Stimulated activated effector memory CD8-positive, alpha-beta T cell treated with anti-CD3 and anti-CD28 coated beads, Interleukin-12 subunit alpha, Interleukin-12 subunit beta, amount 100 ng/mL, for 72 hours (primary cell): ENCODE measurements at regions not wholly inside any gene's neighbourhood (a gene's known extent, or its start where the extent isn't known, plus 50 kb on each side); places are given as distances from the start of the nearest gene placed in this dataset.
"Not testable (repeated sequence)": the region's sequence is repeated elsewhere in the genome, so short reads cannot be mapped to it uniquely, and the experiment has no call there.

Experiments used
- ATAC-seq: fragments of 150-1000 bp; cut with Tn5 transposase; 2 replicates; pipeline ENCODE4 v1.10.0; 2021
- DNase-seq, 2 donors: peaks; one replicate each; pipeline ENCODE4 v3.0.0; 2021 to 2022; ENCODE audit warnings: low spot score in 2 of 2
- H3K27ac Mint-ChIP-seq: one replicate; pipeline ENCODE4 v1.8.0; 2022; ENCODE audit warnings: mild to moderate bottlenecking, mixed read lengths
- H3K36me3 Mint-ChIP-seq: one replicate; pipeline ENCODE4 v1.8.0; 2022; ENCODE audit warnings: mild to moderate bottlenecking, mixed read lengths
- H3K4me1 Mint-ChIP-seq: one replicate; pipeline ENCODE4 v1.8.0; 2022; ENCODE audit warnings: mixed read lengths
- H3K4me3 Mint-ChIP-seq: one replicate; pipeline ENCODE4 v1.8.0; 2022; ENCODE audit warnings: mild to moderate bottlenecking, mixed read lengths
- H3K9me3 Mint-ChIP-seq: one replicate; pipeline ENCODE4 v1.8.0; 2022; ENCODE audit warnings: mixed read lengths

DNA sequence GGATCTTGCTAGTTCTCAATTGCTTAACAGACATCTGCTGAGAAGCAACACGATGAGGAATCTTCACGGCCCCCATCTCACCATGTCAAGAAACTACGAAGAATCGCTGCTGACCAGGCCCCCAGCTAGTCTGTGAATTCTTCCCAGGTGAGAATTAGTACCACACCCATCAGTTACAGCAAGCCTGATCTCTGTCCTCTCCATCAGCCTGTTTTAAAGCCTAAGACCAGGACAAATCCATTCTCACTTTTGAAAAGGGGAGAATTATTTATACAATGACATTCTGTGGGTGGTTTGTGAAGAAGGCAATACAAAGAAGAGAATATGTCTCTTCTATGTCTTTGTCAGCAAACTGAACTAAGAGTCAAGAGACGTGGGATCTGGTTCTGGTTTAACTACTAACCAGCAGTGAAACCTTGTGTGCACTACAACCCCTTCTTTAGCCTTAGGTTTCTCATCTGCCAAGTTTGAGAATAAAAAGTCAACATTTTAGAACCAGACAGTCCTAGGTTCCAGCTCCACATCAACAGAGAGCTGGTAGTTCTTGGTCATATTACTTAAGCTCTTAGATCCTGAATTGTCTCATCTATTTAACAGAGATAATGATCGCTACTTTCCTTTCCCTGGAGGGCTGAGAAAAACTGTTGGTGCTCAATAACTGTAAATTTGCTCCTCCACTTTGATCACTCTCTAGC, 160.4 kb upstream of the RORA start:
- DNase-seq = no peak
- H3K4me1 Mint-ChIP-seq = no peaks in the 10 kb centered on the region
- H3K27ac Mint-ChIP-seq = no peak overlapping the region
- no peak overlapping the region for H3K4me3 Mint-ChIP-seq
- H3K36me3 Mint-ChIP-seq = no peaks in the 10 kb centered on the region
- H3K9me3 Mint-ChIP-seq = peaks cover 6% of the 10 kb centered on the region
- no peak for ATAC-seq

DNA sequence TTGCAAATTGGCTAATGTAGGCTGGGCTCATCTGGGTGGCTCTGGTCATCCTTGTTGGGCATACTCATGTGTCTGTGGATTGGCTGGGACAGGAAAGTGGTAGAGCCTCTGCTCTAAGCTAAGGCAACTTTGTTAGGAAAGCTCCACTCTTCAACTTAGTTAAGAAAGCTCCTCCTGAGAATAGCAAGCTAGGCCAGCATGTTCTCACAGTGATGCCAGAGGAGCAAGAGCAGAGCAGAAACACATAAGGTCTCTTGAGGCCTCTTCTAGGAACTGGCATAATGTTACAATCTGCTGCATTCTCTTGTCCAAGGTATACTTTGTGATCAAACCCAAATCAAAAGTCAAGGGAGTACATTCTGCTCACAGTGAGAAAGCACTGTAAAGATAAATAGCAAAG, 158.6 kb upstream of the RORA start:
- ATAC-seq = no peak
- no peak overlapping the region for H3K4me3 Mint-ChIP-seq
- H3K27ac Mint-ChIP-seq = no peak overlapping the region
- peaks cover 6% of the 10 kb centered on the region for H3K9me3 Mint-ChIP-seq
- no peaks in the 10 kb centered on the region for H3K4me1 Mint-ChIP-seq
- no peak for DNase-seq
- no peaks in the 10 kb centered on the region for H3K36me3 Mint-ChIP-seq

DNA sequence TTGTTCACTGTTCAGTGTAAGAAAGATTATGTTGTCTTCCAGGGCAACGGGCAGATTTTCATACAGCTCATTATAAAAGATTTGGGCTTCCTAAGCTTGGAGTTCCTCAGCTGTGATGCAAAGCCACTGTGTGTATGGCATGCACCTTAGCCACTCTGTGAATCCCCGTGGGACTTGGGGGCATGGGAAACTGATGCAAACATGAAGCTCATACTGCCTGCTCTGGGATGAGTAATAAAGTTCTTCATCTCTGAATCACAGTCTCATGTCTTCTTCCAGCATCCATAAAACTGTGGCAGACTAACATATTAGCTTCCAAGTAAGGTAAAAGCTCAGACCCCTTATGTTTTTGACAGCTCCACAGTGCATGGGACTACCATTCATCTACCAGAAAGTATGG, 154.3 kb upstream of the RORA start:
- Mint-ChIP-seq H3K9me3 (peaks cover 4% of the 10 kb centered on the region), H3K27ac (no peak overlapping the region), H3K36me3 (no peaks in the 10 kb centered on the region), H3K4me1 (no peaks in the 10 kb centered on the region), H3K4me3 (no peak overlapping the region)
- ATAC-seq (no peak), DNase-seq (no peak)

- no peaks in the 10 kb centered on the region for H3K4me1 Mint-ChIP-seq
- ATAC-seq (no peak), DNase-seq (no peak)
- H3K36me3 Mint-ChIP-seq = no peaks in the 10 kb centered on the region
- H3K4me3 Mint-ChIP-seq = no peak overlapping the region
- peaks cover 2% of the 10 kb centered on the region for H3K9me3 Mint-ChIP-seq
- H3K27ac Mint-ChIP-seq = no peak overlapping the region
Observed at GRCh38 chr15:61382927-61383326, 153.8 kb upstream of the RORA start.

DNA sequence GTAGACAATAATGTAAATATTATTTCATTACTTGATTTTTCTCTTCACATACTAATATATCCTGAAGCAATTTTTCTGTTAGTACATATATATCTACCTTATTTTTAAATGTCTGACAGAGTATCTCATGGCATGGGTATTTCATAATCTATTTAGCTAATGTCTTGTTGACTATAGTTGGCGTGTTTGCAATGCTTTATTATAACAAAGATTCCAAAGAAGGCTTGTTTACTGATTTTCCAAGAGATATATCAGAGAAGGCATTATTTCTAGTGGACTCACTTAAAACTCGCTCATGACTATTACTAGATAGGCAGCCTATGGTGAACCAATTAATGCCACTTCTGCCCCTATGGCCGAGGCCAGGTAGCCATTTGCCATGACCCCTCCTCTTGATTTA, 152.4 kb upstream of the RORA start:
- no peak overlapping the region for H3K27ac Mint-ChIP-seq
- H3K4me1 Mint-ChIP-seq = no peaks in the 10 kb centered on the region
- H3K9me3 Mint-ChIP-seq = no peaks in the 10 kb centered on the region
- DNase-seq (no peak), ATAC-seq (no peak)
- H3K4me3 Mint-ChIP-seq = no peak overlapping the region
- H3K36me3 Mint-ChIP-seq = no peaks in the 10 kb centered on the region

GRCh38 chr15:61380270-61380669, 151.2 kb upstream of the RORA start:
- Mint-ChIP-seq H3K4me3 (no peak overlapping the region), H3K27ac (no peak overlapping the region), H3K9me3 (no peaks in the 10 kb centered on the region), H3K4me1 (no peaks in the 10 kb centered on the region), H3K36me3 (no peaks in the 10 kb centered on the region)
- DNase-seq = no peak
- ATAC-seq = no peak

DNA sequence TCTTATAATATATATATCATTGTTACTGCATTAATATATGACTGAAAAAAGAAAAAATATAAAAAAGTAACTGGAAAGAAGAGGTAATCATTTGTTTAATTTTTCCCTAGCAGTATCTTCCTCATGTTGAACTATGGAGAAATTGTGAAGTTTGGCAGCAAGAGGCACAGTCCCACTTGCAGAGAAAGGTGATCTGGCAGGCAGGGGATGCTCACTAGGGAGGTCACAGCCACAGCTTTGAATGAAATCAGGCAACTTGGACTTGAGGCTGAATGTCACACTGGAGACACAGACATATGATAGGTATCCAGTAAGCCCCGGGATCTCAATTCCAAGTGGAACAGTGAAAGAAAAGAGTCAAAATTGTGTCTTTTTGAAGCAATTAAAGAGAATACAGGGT, 149.9 kb upstream of the RORA start:
- Mint-ChIP-seq H3K9me3 (no peaks in the 10 kb centered on the region), H3K36me3 (no peaks in the 10 kb centered on the region), H3K4me3 (no peak overlapping the region), H3K27ac (no peak overlapping the region), H3K4me1 (no peaks in the 10 kb centered on the region)
- DNase-seq (no peak), ATAC-seq (no peak)

DNA sequence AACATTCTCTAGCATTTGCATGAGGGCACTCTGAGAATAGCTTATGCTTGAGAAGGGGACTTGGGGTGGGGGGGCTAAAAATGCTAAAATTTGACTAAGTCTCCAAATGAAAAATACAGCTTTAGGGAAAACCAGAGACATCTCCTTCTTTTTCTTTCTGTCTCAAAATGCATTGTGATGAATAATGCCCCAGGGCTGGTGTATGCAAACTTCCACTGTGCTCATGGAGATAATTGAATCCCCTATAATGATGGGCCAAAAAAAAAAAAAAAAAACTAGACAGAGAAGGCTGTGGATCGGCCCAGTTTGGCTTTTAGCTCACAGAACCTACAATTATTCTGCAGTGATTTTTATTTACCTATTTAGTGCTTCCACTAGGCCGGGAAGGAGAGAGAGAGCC, 147.9 kb upstream of the RORA start:
- H3K4me1 Mint-ChIP-seq = no peaks in the 10 kb centered on the region
- DNase-seq (no peak), ATAC-seq (no peak)
- no peaks in the 10 kb centered on the region for H3K9me3 Mint-ChIP-seq
- no peak overlapping the region for H3K27ac Mint-ChIP-seq
- no peaks in the 10 kb centered on the region for H3K36me3 Mint-ChIP-seq
- H3K4me3 Mint-ChIP-seq = no peak overlapping the region

- no peak overlapping the region for H3K4me3 Mint-ChIP-seq
- no peak for ATAC-seq
- no peaks in the 10 kb centered on the region for H3K4me1 Mint-ChIP-seq
- no peak overlapping the region for H3K27ac Mint-ChIP-seq
- DNase-seq = no peak
- H3K9me3 Mint-ChIP-seq = no peaks in the 10 kb centered on the region
- no peaks in the 10 kb centered on the region for H3K36me3 Mint-ChIP-seq
Observed at GRCh38 chr15:61376516-61376915, 147.4 kb upstream of the RORA start.

- Mint-ChIP-seq H3K4me1 (no peaks in the 10 kb centered on the region), H3K9me3 (no peaks in the 10 kb centered on the region), H3K4me3 (no peak overlapping the region), H3K27ac (no peak overlapping the region), H3K36me3 (no peaks in the 10 kb centered on the region)
- DNase-seq (no peak), ATAC-seq (no peak)
Observed at GRCh38 chr15:61374848-61375247, 145.7 kb upstream of the RORA start.

GRCh38 chr15:61367953-61368352, 138.9 kb upstream of the RORA start:
- DNase-seq (no peak), ATAC-seq (no peak)
- Mint-ChIP-seq H3K4me3 (no peak overlapping the region), H3K4me1 (no peaks in the 10 kb centered on the region), H3K36me3 (no peaks in the 10 kb centered on the region), H3K27ac (no peak overlapping the region), H3K9me3 (peaks cover 11% of the 10 kb centered on the region)

- H3K36me3 Mint-ChIP-seq = no peaks in the 10 kb centered on the region
- H3K27ac Mint-ChIP-seq = no peak overlapping the region
- H3K4me3 Mint-ChIP-seq = no peak overlapping the region
- no peak for DNase-seq
- ATAC-seq = no peak
- H3K9me3 Mint-ChIP-seq = peaks cover 14% of the 10 kb centered on the region
- no peaks in the 10 kb centered on the region for H3K4me1 Mint-ChIP-seq
Observed at GRCh38 chr15:61364871-61365270, 135.8 kb upstream of the RORA start.

- not testable (repeated sequence) for H3K4me1 Mint-ChIP-seq, ATAC-seq, H3K27ac Mint-ChIP-seq, DNase-seq, H3K4me3 Mint-ChIP-seq, H3K36me3 Mint-ChIP-seq
- H3K9me3 Mint-ChIP-seq = peaks cover 18% of the 10 kb centered on the region
Observed at GRCh38 chr15:61362912-61363311, 133.8 kb upstream of the RORA start.

GRCh38 chr15:61344293-61344692, 115.2 kb upstream of the RORA start:
- no peak for DNase-seq
- Mint-ChIP-seq H3K9me3 (peaks cover 5% of the 10 kb centered on the region), H3K4me1 (no peaks in the 10 kb centered on the region), H3K36me3 (no peaks in the 10 kb centered on the region), H3K27ac (no peak overlapping the region), H3K4me3 (no peak overlapping the region)
- ATAC-seq = no peak

DNA sequence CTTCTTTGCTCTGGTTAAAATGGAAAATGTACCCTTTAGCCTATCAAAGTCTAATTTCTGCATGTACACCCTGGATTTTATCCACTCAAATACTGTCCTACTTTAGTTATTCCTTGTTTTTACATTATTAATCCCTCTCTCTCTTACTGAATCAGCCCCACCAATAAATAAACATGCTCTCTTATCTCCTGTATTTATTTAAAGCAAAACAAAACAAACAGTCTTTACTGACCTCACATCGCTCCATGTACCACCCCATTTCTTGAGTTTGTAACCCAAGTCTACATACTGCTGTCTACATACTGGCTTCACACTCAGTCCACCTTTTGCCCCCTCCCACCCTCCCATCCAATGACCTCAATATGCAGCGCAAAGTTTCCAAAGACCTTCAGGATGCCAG, 113.3 kb upstream of the RORA start:
- H3K27ac Mint-ChIP-seq = no peak overlapping the region
- no peaks in the 10 kb centered on the region for H3K36me3 Mint-ChIP-seq

GRCh38 chr15:61339516-61339915, 110.4 kb upstream of the RORA start:
- no peak for ATAC-seq
- H3K4me1 Mint-ChIP-seq = no peaks in the 10 kb centered on the region
- H3K27ac Mint-ChIP-seq = no peak overlapping the region
- no peak overlapping the region for H3K4me3 Mint-ChIP-seq
- no peak for DNase-seq
- H3K9me3 Mint-ChIP-seq = peaks cover 7% of the 10 kb centered on the region
- H3K36me3 Mint-ChIP-seq = no peaks in the 10 kb centered on the region

More for the DNA sequence above, 113.3 kb upstream of the RORA start:
- DNase-seq (no peak), ATAC-seq (no peak)
- Mint-ChIP-seq H3K4me3 (no peak overlapping the region), H3K4me1 (no peaks in the 10 kb centered on the region), H3K9me3 (peaks cover 5% of the 10 kb centered on the region)

DNA sequence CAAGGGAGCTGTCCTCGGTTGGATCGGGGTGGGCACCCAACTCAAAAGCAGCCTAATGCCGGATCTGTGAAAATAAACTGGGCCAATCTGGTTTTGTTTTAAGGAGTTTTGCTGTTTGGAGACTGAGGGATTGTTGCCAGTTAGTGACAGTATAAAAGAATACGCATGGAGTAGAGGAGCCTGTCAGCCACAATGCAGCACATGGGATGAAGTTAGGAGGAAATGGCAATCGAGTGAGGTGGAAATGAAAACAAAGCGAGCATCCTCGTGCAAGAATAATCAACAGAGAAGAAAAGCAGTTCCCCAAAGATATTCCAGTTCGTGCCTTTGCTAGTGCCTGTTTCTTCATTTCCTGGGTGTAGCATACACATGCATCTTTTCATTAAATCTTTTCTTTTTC, 108.4 kb upstream of the RORA start:
- H3K4me3 Mint-ChIP-seq = no peak overlapping the region

More for the DNA sequence above, 108.4 kb upstream of the RORA start:
- DNase-seq (no peak), ATAC-seq (no peak)
- Mint-ChIP-seq H3K27ac (no peak overlapping the region), H3K9me3 (peaks cover 2% of the 10 kb centered on the region), H3K36me3 (no peaks in the 10 kb centered on the region), H3K4me1 (no peaks in the 10 kb centered on the region)
